ENCODE measurements at regions not wholly inside any gene's neighbourhood (a gene's known extent, or its start where the extent isn't known, plus 50 kb on each side); places are given as distances from the start of the nearest gene placed in this dataset.

DNA sequence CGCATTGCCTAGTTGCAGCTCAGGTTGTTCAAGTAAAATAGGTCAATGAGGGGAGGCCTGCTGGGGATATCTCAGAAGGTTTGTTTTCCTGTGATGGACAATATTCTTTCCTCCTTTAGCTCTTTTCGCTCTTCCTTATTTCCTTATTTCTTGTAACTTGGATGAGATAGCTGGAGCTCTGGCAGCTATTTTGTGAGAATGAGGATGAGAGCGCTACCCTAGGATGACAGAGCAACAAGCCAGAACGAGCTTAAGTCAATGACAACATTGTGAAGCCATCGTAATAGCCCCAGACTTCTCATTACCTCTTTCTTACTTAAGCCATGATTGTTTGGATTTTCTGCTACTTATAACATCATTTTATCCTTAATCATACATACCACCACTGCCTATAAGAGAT is 124.3 kb upstream of the GATB start:
- peaks cover 9% of the 10 kb centered on the region for H3K4me1 Mint-ChIP-seq
- H3K27me3 ChIP-seq: no peaks in the 10 kb centered on the region
- H3K27ac Mint-ChIP-seq: no peak overlapping the region
- no peaks in the 10 kb centered on the region for H3K9me3 ChIP-seq (ENCODE audit: low read depth)
- H3K27me3 Mint-ChIP-seq (ENCODE audit: insufficient read depth, low read depth): peaks cover 8% of the 10 kb centered on the region
- no peaks in the 10 kb centered on the region for H3K36me3 ChIP-seq
- peaks cover 12% of the 10 kb centered on the region for H3K4me1 ChIP-seq
- no peak for DNase-seq (ENCODE audit: low spot score)
- TF ChIP-seq EZH2phosphoT487 (IDR thresholded peaks at IDR 0.05): no peak
- no peak for TF ChIP-seq CTCF (IDR thresholded peaks at IDR 0.05)
- TF ChIP-seq EZH2 (IDR thresholded peaks at IDR 0.05): no peak
- H3K4me3 Mint-ChIP-seq: no peak overlapping the region
- no peaks in the 10 kb centered on the region for H3K36me3 Mint-ChIP-seq
- H3K9me3 Mint-ChIP-seq: no peaks in the 10 kb centered on the region
- no peaks in the 10 kb centered on the region for H4K20me1 ChIP-seq (ENCODE audit: low read depth)
- H3K27ac ChIP-seq: no peak overlapping the region
- peaks cover 6% of the 10 kb centered on the region for H3F3A ChIP-seq (ENCODE audit: low read depth)
- no peaks in the 10 kb centered on the region for H3K79me2 ChIP-seq (ENCODE audit: low read depth)
- H3K4me2 ChIP-seq: no peak overlapping the region
- no peak overlapping the region for H2AFZ ChIP-seq (replicated peaks)
- no peak overlapping the region for H3K9ac ChIP-seq
- H3K4me3 ChIP-seq: no peak overlapping the region

DNA sequence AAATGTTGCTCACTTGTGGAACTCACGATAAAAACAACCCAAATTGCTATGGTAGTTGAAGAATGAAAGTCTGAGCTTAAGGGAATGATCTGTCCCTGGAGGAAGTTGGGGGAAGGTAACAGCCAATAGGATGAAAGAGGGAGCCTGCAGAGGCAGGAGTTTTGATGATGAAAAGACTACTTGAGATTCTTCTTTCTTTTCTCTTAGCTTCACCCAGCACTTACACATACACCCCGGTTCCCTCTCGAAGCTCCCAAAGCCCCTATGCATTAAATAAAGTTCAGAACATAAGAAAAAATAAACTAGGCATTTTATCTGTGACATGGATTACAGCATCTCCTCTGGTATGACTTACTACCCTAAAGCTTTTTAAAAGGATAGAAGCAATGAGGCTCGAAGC is 122.9 kb upstream of the GATB start:
- Histone ChIP-seq H3K27ac (no peak overlapping the region), H3F3A (ENCODE audit: low read depth) (peaks cover 20% of the 10 kb centered on the region), H3K9ac (no peak overlapping the region), H3K27me3 (no peaks in the 10 kb centered on the region), H2AFZ (replicated peaks) (no peak overlapping the region), H3K9me3 (ENCODE audit: low read depth) (no peaks in the 10 kb centered on the region), H3K4me2 (no peak overlapping the region), H3K4me3 (no peak overlapping the region), H3K79me2 (ENCODE audit: low read depth) (no peaks in the 10 kb centered on the region), H3K4me1 (peaks cover 25% of the 10 kb centered on the region), H4K20me1 (ENCODE audit: low read depth) (no peaks in the 10 kb centered on the region), H3K36me3 (no peaks in the 10 kb centered on the region)
- Mint-ChIP-seq H3K9me3 (no peaks in the 10 kb centered on the region), H3K36me3 (no peaks in the 10 kb centered on the region), H3K4me1 (peaks cover 23% of the 10 kb centered on the region), H3K4me3 (no peak overlapping the region), H3K27ac (no peak overlapping the region), H3K27me3 (ENCODE audit: insufficient read depth, low read depth) (peaks cover 8% of the 10 kb centered on the region)
- no peak for DNase-seq (ENCODE audit: low spot score)
- no peak for TF ChIP-seq EZH2 (IDR thresholded peaks at IDR 0.05)
- no peak for TF ChIP-seq EZH2phosphoT487 (IDR thresholded peaks at IDR 0.05)
- TF ChIP-seq CTCF (IDR thresholded peaks at IDR 0.05): no peak

- no peak overlapping the region for H3K4me2 ChIP-seq
- no peak overlapping the region for H3K4me3 ChIP-seq
- no peaks in the 10 kb centered on the region for H3K9me3 Mint-ChIP-seq
- TF ChIP-seq CTCF (IDR thresholded peaks at IDR 0.05) (no peak), EZH2phosphoT487 (IDR thresholded peaks at IDR 0.05) (no peak), EZH2 (IDR thresholded peaks at IDR 0.05) (no peak)
- no peak for DNase-seq (ENCODE audit: low spot score)
- H3K27ac ChIP-seq: no peak overlapping the region
- no peak overlapping the region for H3K27ac Mint-ChIP-seq
- no peaks in the 10 kb centered on the region for H3K27me3 ChIP-seq
- H3K79me2 ChIP-seq (ENCODE audit: low read depth): no peaks in the 10 kb centered on the region
- peaks cover 6% of the 10 kb centered on the region for H3K27me3 Mint-ChIP-seq (ENCODE audit: insufficient read depth, low read depth)
- H4K20me1 ChIP-seq (ENCODE audit: low read depth): no peaks in the 10 kb centered on the region
- H3K36me3 ChIP-seq: no peaks in the 10 kb centered on the region
- no peaks in the 10 kb centered on the region for H3K36me3 Mint-ChIP-seq
- H3F3A ChIP-seq (ENCODE audit: low read depth): peaks cover 25% of the 10 kb centered on the region
- no peak overlapping the region for H3K9ac ChIP-seq
- H3K4me1 Mint-ChIP-seq: peaks cover 29% of the 10 kb centered on the region
- H2AFZ ChIP-seq (replicated peaks): no peak overlapping the region
- no peak overlapping the region for H3K4me3 Mint-ChIP-seq
- peaks cover 32% of the 10 kb centered on the region for H3K4me1 ChIP-seq
- H3K9me3 ChIP-seq (ENCODE audit: low read depth): no peaks in the 10 kb centered on the region
These were observed 121.4 kb upstream of the GATB start for GRCh38 chr4:151882072-151882803.
